ENCODE measurements at regions not wholly inside any gene's neighbourhood (a gene's known extent, or its start where the extent isn't known, plus 50 kb on each side); places are given as distances from the start of the nearest gene placed in this dataset.
A peak's percentile ranks its signal among the peaks of the same experiment; 100 is the strongest.

- no peak for TF ChIP-seq ARNTL (CRISPR knock-in tag; IDR thresholded peaks at IDR 0.05; ENCODE audit: borderline replicate concordance, low read depth)
- no peak for TF ChIP-seq ZNF565 (CRISPR knock-in tag; conservative IDR thresholded peaks at IDR 0.05; ENCODE audit: low read depth)
- TF ChIP-seq BACH2 (CRISPR knock-in tag; IDR thresholded peaks at IDR 0.05; ENCODE audit: borderline replicate concordance): no peak
- TF ChIP-seq ZFP30 (CRISPR knock-in tag; IDR thresholded peaks at IDR 0.05): no peak
- TF ChIP-seq TCF4 (CRISPR knock-in tag; IDR thresholded peaks at IDR 0.05; ENCODE audit: borderline replicate concordance): no peak
- TF ChIP-seq ISL1 (CRISPR knock-in tag; IDR thresholded peaks at IDR 0.05): no peak
- no peak for ATAC-seq
Observed at GRCh38 chr2:10192392-10193015, 70.0 kb downstream of the RRM2 start.

GRCh38 chr2:10193276-10193795, 70.8 kb downstream of the RRM2 start:
- no peak for ATAC-seq
- TF ChIP-seq ZNF8 (CRISPR knock-in tag; IDR thresholded peaks at IDR 0.05): no peak

GRCh38 chr2:10193851-10194820, 71.6 kb downstream of the RRM2 start:
- ATAC-seq: no peak

GRCh38 chr2:10195278-10196109, 73.0 kb downstream of the RRM2 start:
- ATAC-seq: no peak
- TF ChIP-seq SNAI2 (CRISPR knock-in tag; IDR thresholded peaks at IDR 0.05) (no peak), ZNF8 (CRISPR knock-in tag; IDR thresholded peaks at IDR 0.05) (no peak), OSR1 (CRISPR knock-in tag; IDR thresholded peaks at IDR 0.05) (no peak)

More at GRCh38 chr2:10193851-10194820, 71.6 kb downstream of the RRM2 start:
- no peak for TF ChIP-seq ZNF70 (CRISPR knock-in tag; IDR thresholded peaks at IDR 0.05)
- TF ChIP-seq BACH2 (CRISPR knock-in tag; IDR thresholded peaks at IDR 0.05; ENCODE audit: borderline replicate concordance): no peak
- no peak for TF ChIP-seq CSRNP3 (CRISPR knock-in tag; IDR thresholded peaks at IDR 0.05)

GRCh38 chr2:10196110-10196892, 73.8 kb downstream of the RRM2 start:
- peak; percentile 67 for ATAC-seq
- TF ChIP-seq ZNF565 (CRISPR knock-in tag; conservative IDR thresholded peaks at IDR 0.05; ENCODE audit: low read depth): no peak; the same call in 1 of the 2 replicates
- no peak for TF ChIP-seq ZFP3 (CRISPR knock-in tag; IDR thresholded peaks at IDR 0.05)
- TF ChIP-seq PPARA (CRISPR knock-in tag; IDR thresholded peaks at IDR 0.05; ENCODE audit: borderline replicate concordance): no peak
- TF ChIP-seq PATZ1 (CRISPR knock-in tag; IDR thresholded peaks at IDR 0.05; ENCODE audit: borderline replicate concordance): no peak
- no peak for TF ChIP-seq BACH2 (CRISPR knock-in tag; IDR thresholded peaks at IDR 0.05; ENCODE audit: borderline replicate concordance)
- no peak for TF ChIP-seq TOX (CRISPR knock-in tag; IDR thresholded peaks at IDR 0.05; ENCODE audit: borderline replicate concordance)
- no peak for TF ChIP-seq CREB5 (CRISPR knock-in tag; IDR thresholded peaks at IDR 0.05; ENCODE audit: low read depth)
- no peak for TF ChIP-seq ARNTL (CRISPR knock-in tag; IDR thresholded peaks at IDR 0.05; ENCODE audit: borderline replicate concordance, low read depth)
- TF ChIP-seq GLIS3 (CRISPR knock-in tag; IDR thresholded peaks at IDR 0.05): no peak
- no peak for TF ChIP-seq CSRNP3 (CRISPR knock-in tag; IDR thresholded peaks at IDR 0.05)
- no peak for TF ChIP-seq RARB (CRISPR knock-in tag; IDR thresholded peaks at IDR 0.05)
- no peak; the same call in 1 of the 2 replicates for TF ChIP-seq TCF4 (CRISPR knock-in tag; IDR thresholded peaks at IDR 0.05; ENCODE audit: borderline replicate concordance)

Data from SK-N-SH treated with all-trans-retinoic acid at 6 μM for 48 hours (cell line).